MM.1S (cell line): ENCODE measurements at regions not wholly inside any gene's neighbourhood (a gene's known extent, or its start where the extent isn't known, plus 50 kb on each side); places are given as distances from the start of the nearest gene placed in this dataset.

Source experiments
- DNase-seq: peaks from one replicate; pipeline ENCODE4 v3.0.0-alpha.2; 2015
- H2AFZ ChIP-seq: fragments of 300-600 bp; sonication (generic); 2 replicates; pipeline ENCODE4 v1.6.0; 2016; ENCODE audit warnings: antibody characterized with exemption, low read length
- H3F3A ChIP-seq: fragments of 300-600 bp; sonication (generic); 2 replicates; pipeline ENCODE4 v1.6.1; 2016; ENCODE audit warnings: mild to moderate bottlenecking, antibody characterized with exemption, low read length, moderate library complexity, mixed read lengths; ENCODE audit not compliant: insufficient read depth
- H3K27ac ChIP-seq: fragments of 300-600 bp; sonication (generic); 2 replicates; pipeline ENCODE4 v1.5.1; 2016; ENCODE audit warnings: mild to moderate bottlenecking, low read length
- H3K27me3 ChIP-seq: fragments of 300-600 bp; sonication (generic); replicated peaks from 2 replicates; pipeline ENCODE4 v1.6.0; 2016; ENCODE audit warnings: low read length; ENCODE audit not compliant: insufficient read depth
- H3K36me3 ChIP-seq: fragments of 300-600 bp; sonication (generic); replicated peaks from 2 replicates; pipeline ENCODE4 v1.6.1; 2016; ENCODE audit warnings: mild to moderate bottlenecking, low read length, mixed read lengths; ENCODE audit not compliant: insufficient read depth
- H3K4me1 ChIP-seq: fragments of 300-600 bp; sonication (generic); 2 replicates; pipeline ENCODE4 v1.6.1; 2016; ENCODE audit warnings: low read length, mixed read lengths
- H3K4me2 ChIP-seq: fragments of 300-600 bp; sonication (generic); 2 replicates; pipeline ENCODE4 v1.6.0; 2016; ENCODE audit warnings: low read depth, low read length
- H3K4me3 ChIP-seq: fragments of 300-600 bp; sonication (generic); 2 replicates; pipeline ENCODE4 v1.5.1; 2016; ENCODE audit warnings: low read length, mixed read lengths
- H3K79me2 ChIP-seq: fragments of 300-600 bp; sonication (generic); 2 replicates; pipeline ENCODE4 v1.6.1; 2016; ENCODE audit warnings: mixed run types, low read length, mixed read lengths
- H3K9ac ChIP-seq: fragments of 300-600 bp; sonication (generic); 2 replicates; pipeline ENCODE4 v1.6.1; 2016; ENCODE audit warnings: low read length, mixed read lengths
- H3K9me2 ChIP-seq: fragments of 300-600 bp; sonication (generic); replicated peaks from 2 replicates; pipeline ENCODE4 v1.6.1; 2016; ENCODE audit warnings: mild to moderate bottlenecking, low read length, mixed read lengths; ENCODE audit not compliant: insufficient read depth
- H3K9me3 ChIP-seq: fragments of 300-600 bp; sonication (generic); replicated peaks from 2 replicates; pipeline ENCODE4 v1.6.1; 2016; ENCODE audit warnings: mild to moderate bottlenecking, low read length, mixed read lengths; ENCODE audit not compliant: insufficient read depth
- H4K20me1 ChIP-seq: fragments of 300-600 bp; sonication (generic); 2 replicates; pipeline ENCODE4 v1.6.1; 2016; ENCODE audit warnings: mild to moderate bottlenecking, low read length, moderate library complexity, mixed read lengths; ENCODE audit not compliant: insufficient read depth
- CTCF ChIP-seq: fragments of 300-600 bp; sonication (generic); IDR thresholded peaks from 2 replicates; pipeline ENCODE4 v1.5.1; 2016; ENCODE audit warnings: antibody characterized with exemption, low read length, mixed read lengths
- EZH2 ChIP-seq: fragments of 300-600 bp; sonication (generic); optimal IDR thresholded peaks from 2 replicates; pipeline ENCODE3; 2017; ENCODE audit warnings: low read depth, mild to moderate bottlenecking, antibody characterized with exemption, low read length, mixed read lengths
- EZH2phosphoT487 ChIP-seq: fragments of 300-600 bp; sonication (generic); IDR thresholded peaks from 2 replicates; pipeline ENCODE4 v1.6.1; 2018; ENCODE audit warnings: antibody characterized with exemption, low read length

GRCh38 chr4:59841698-59842097, 1358.4 kb upstream of the ADGRL3 start:
- Histone ChIP-seq H4K20me1 (no peaks in the 10 kb centered on the region), H3K4me3 (no peak overlapping the region), H3K27me3 (no peaks in the 10 kb centered on the region), H3K27ac (no peak overlapping the region), H3F3A (no peaks in the 10 kb centered on the region), H3K9me2 (no peaks in the 10 kb centered on the region), H3K36me3 (no peaks in the 10 kb centered on the region), H3K4me2 (no peak overlapping the region), H3K9ac (no peak overlapping the region), H3K9me3 (no peaks in the 10 kb centered on the region), H3K79me2 (no peaks in the 10 kb centered on the region), H3K4me1 (no peaks in the 10 kb centered on the region), H2AFZ (no peak overlapping the region)
- no peak for DNase-seq
- TF ChIP-seq CTCF = no peak
- TF ChIP-seq EZH2 = no peak
- TF ChIP-seq EZH2phosphoT487 = no peak

GRCh38 chr4:59848457-59848856, 1351.7 kb upstream of the ADGRL3 start:
- H3K9me2 ChIP-seq = no peaks in the 10 kb centered on the region
- no peak overlapping the region for H2AFZ ChIP-seq
- no peak overlapping the region for H3K9ac ChIP-seq
- no peaks in the 10 kb centered on the region for H4K20me1 ChIP-seq
- DNase-seq = no peak
- no peak overlapping the region for H3K4me3 ChIP-seq
- H3K36me3 ChIP-seq = no peaks in the 10 kb centered on the region
- no peak overlapping the region for H3K27ac ChIP-seq
- H3F3A ChIP-seq = no peaks in the 10 kb centered on the region
- TF ChIP-seq EZH2 (no peak), EZH2phosphoT487 (no peak), CTCF (no peak)
- no peaks in the 10 kb centered on the region for H3K79me2 ChIP-seq
- H3K9me3 ChIP-seq = no peaks in the 10 kb centered on the region
- H3K4me2 ChIP-seq = no peak overlapping the region
- no peaks in the 10 kb centered on the region for H3K27me3 ChIP-seq
- no peaks in the 10 kb centered on the region for H3K4me1 ChIP-seq

GRCh38 chr4:59855630-59856352, 1344.3 kb upstream of the ADGRL3 start:
- no peaks in the 10 kb centered on the region for H3F3A ChIP-seq
- no peak for DNase-seq
- H3K27me3 ChIP-seq = no peaks in the 10 kb centered on the region
- no peak overlapping the region for H2AFZ ChIP-seq
- H3K9ac ChIP-seq = no peak overlapping the region
- TF ChIP-seq CTCF (no peak), EZH2phosphoT487 (no peak), EZH2 (no peak)
- H3K4me3 ChIP-seq = no peak overlapping the region
- no peaks in the 10 kb centered on the region for H3K79me2 ChIP-seq
- H3K4me2 ChIP-seq = no peak overlapping the region
- H3K36me3 ChIP-seq = no peaks in the 10 kb centered on the region
- H4K20me1 ChIP-seq = no peaks in the 10 kb centered on the region
- H3K4me1 ChIP-seq = no peaks in the 10 kb centered on the region
- H3K27ac ChIP-seq = no peak overlapping the region
- no peaks in the 10 kb centered on the region for H3K9me3 ChIP-seq
- no peaks in the 10 kb centered on the region for H3K9me2 ChIP-seq
